Embryonic facial prominence (tissue), 1 donor: ENCODE measurements at regions not wholly inside any gene's neighbourhood (a gene's known extent, or its start where the extent isn't known, plus 50 kb on each side); places are given as distances from the start of the nearest gene placed in this dataset.
A peak's percentile ranks its signal among the peaks of the same experiment; 100 is the strongest.
"Not testable (repeated sequence)": the region's sequence is repeated elsewhere in the genome, so short reads cannot be mapped to it uniquely, and the experiment has no call there.

Experiments
- DNase-seq: peaks from one replicate; pipeline ENCODE4 v3.0.0-alpha.2; 2016; ENCODE audit errors: extremely low spot score

DNA sequence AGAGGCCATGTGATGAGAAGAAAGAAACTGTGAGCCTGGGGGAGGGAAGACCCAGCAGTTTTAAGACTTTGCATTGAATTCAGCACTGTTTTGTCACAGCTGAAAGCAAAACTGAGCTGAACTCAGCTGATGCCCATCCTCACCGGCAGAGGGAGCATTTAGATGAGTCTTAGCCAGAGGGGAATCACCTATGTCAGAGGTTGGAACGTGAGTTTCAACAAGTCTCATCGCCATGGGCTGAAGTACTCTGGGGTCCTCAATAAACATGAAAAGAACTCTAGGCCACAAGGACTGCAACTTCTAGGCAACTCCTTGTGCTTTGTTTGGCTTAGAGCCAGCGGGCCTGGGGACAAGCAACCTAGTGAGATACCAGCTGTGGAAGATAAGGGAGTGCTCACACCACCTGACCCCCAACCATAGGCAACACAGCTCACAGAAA, 324.5 kb downstream of the TBL1XR1 start:
- no peak for DNase-seq

- DNase-seq: no peak
Observed at GRCh38 chr3:176870451-176870850, 326.8 kb downstream of the TBL1XR1 start.

DNA sequence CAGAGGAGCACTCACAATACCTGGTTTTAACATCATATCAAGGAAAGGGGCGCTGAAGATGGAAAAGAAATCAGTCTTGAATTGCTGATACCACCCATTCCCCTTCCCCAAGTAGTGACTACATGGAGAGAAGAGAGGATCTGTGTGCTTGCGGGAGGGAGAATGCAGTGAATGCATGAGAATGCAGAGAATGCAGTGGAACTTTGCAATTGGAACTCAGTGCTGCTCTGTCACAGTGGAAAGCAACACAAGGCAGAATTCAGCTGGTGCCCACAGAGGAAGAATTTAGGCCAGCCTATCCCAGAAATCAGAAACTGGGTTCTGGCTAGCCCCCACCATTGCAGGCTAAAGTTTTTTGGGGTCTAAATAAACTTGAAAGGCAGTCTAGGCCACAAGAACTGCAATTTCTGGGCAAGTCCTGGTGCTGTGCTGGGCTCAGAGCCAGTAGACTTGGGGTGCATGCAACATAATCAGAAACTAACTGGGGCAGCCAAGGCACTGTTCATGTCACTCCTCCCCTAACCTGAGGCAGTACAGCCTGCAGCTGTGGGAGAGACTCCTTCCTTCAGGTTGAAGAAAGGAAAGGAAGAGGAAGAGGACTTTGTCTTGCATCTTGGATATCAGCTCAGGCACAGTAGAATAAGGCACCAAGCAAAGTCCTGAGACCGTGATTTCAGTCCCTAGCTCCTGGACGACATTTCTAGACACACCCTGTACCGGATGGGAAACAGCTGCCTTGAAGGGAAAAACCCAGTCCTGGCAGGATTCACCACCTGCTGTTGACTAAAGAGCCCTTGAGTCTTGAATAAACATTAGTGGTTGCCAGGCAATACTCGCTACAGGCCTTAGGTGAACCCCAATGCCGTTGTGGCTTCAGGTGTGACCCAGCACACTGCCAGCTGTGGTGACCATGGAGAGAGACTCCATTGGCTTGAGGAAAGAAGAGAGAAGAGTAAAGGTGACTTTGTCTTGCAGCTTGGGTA, 329.3 kb downstream of the TBL1XR1 start:
- DNase-seq: no peak

- DNase-seq: no peak
Observed at GRCh38 chr3:176861137-176861536, 336.1 kb downstream of the TBL1XR1 start.

DNA sequence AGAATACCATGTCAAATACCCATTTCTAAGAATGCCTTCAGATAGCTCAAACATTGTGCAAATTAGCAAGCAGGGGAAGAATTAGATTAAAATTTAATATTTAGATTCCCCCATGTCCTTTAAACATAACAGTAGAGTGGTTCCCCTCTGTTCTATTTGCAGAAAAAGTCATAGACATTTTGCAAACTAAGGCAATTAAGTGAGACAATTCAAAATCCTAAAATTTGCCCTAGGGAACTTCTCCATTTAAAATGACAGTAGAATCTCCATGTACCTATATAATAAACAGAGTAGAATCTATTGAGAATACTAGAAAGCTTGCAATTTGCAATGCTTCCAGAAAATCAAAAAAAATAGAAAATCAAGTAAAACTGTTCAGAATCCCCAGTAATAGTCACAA, 340.6 kb downstream of the TBL1XR1 start:
- no peak for DNase-seq

DNA sequence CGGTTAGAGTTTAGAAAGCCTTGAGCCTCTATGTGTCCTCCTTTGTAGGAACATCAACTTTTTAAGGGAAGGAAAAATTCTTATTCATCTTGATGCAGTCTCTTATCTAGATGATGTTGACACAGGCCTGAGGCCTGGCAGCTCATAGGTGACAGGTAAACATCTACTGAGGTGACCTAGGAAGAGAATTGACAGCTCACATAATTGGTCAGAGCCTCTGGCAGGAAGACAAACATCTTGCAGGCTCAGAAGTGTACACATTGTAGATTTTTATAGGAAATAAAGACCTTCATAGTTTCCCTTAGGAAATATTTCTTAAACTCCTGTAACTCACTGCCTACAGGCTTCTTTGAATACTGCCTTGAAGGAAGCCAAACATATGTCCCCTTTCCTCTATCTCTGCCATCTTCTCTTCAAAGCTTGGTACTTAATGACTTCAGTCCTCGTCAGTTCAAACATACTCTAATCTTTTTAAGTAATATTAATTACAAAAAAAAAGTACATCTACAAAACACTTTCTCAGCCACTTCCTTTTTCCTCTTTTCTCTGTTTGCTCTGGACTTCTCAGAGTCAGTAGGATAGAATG, 341.3 kb downstream of the TBL1XR1 start:
- no peak for DNase-seq

DNA sequence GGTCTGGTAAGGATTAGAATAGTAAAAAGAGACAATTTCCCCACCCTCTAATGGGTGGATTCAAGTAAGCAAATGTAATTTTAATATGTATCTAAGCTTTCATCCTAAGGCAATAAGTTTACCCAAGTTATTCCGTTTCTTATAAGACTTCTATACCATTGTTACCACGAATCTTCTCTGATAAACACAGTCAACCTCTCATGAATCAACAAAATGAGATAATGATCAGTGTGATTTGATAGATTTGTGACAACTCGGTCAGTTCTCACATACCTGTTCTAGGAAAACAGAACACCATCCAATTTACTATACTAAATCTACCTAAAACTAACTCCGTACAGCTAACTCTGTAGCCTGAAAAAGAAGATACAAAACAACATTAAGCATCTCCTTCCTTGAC, 342.1 kb downstream of the TBL1XR1 start:
- DNase-seq: no peak

DNA sequence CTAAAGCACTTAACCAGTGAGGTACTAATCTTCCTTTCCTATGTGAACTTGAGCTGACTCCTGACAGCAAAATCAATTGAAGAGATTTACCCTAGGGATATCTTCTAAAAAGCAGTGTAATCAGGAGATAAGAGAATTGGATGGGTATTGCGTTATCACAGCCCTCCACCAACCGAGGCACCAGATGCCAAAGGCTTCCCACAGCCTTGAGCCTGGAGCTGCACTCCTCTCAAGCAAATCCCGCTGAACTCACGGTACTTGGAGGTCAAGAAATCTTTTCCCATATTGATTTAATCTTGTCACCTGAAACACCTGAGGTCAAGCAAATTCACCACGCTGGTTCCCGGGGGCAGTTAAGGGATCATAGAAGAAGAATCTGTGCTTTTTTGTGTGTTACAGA, 346.8 kb downstream of the TBL1XR1 start:
- DNase-seq: no peak

DNA sequence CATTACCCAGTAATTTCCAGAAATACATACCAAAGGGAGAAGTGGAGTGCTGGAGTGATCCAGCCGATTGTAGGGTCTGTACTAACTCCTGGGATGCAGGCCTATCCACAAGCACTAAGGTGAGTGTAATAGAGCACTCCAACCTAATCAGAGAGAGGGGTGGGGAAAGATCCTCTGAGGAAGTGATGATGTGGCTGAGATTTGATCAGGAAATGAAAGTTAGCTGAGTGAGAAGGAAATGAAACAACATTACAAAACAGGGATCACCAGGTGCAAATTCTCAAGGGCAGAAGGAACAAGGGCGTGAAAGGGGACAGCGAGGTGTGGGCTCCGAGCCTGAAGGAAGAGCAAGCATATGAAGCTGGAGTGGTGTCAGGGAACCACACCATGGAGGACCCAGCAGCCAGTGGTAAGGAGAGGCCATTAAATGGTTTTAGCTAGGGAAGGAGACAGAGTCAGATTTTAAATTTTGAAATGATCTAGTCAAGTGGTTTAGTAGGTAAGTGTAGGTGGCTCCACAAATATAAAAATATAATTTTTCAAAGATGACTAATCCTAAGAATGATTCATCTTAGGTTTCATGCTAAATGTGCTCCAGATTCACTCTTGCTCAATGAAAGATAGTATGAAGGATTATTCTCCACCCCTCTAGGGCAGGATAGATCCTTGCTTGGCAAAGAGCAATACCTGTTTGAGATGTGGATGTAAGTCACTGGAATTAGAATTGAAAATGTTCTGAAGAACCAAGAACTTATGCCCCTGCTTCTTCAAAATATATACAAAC, 348.7 kb downstream of the TBL1XR1 start:
- no peak for DNase-seq

- DNase-seq: no peak
Observed at GRCh38 chr3:176842914-176843313, 354.4 kb downstream of the TBL1XR1 start.

GRCh38 chr3:176840641-176841286, 356.5 kb downstream of the TBL1XR1 start:
- no peak for DNase-seq

GRCh38 chr3:176839901-176840300, 357.4 kb downstream of the TBL1XR1 start:
- no peak for DNase-seq

- no peak for DNase-seq
Observed at GRCh38 chr3:176839466-176839865, 357.8 kb downstream of the TBL1XR1 start.

DNA sequence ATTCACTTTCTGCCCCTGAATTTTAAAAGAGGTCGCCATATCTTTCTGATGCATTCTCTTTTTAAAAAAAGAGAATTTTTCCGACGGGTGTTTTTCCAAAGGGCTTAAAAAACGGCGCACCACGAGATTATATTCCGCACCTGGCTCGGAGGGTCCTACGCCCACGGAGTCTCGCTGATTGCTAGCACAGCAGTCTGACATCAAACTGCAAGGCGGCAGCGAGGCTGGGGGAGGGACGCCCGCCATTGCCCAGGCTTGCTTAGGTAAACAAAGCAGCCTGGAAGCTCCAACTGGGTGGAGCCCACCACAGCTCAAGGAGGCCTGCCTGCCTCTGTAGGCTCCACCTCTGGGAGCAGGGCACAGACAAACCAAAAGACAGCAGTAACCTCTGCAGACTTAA, 370.0 kb downstream of the TBL1XR1 start:
- DNase-seq: not testable (repeated sequence)

GRCh38 chr3:176824811-176825210, 372.5 kb downstream of the TBL1XR1 start:
- no peak for DNase-seq

GRCh38 chr3:176820764-176821163, 376.5 kb downstream of the TBL1XR1 start:
- no peak for DNase-seq

- DNase-seq: no peak
Observed at GRCh38 chr3:176816937-176817336, 380.3 kb downstream of the TBL1XR1 start.

DNA sequence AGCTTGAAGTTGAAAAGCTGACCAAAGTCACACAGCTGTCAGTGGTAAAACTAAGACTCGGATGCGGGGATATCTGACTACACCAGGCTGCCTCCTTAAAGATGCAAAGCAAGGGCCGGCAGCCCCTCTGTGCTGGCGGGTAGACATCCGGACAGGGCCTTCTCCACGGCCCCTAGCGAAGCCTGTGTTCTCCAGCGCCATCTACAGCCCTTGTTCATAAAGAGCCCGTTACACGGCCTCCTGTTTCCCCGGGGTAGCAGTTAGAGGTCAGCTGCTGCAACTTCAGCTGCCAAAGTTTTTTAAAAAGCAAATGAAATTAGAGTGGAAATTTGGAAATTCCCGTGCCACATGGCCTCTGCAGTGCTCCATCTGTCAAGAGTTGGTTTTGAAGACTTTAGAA, 383.0 kb downstream of the TBL1XR1 start:
- DNase-seq: peak; percentile 13

- DNase-seq: no peak
Observed at GRCh38 chr3:176807938-176808337, 389.3 kb downstream of the TBL1XR1 start.

- DNase-seq: no peak
Observed at GRCh38 chr3:176799675-176800074, 397.6 kb downstream of the TBL1XR1 start.

- DNase-seq: no peak
Observed at GRCh38 chr3:176798680-176799079, 398.6 kb downstream of the TBL1XR1 start.

DNA sequence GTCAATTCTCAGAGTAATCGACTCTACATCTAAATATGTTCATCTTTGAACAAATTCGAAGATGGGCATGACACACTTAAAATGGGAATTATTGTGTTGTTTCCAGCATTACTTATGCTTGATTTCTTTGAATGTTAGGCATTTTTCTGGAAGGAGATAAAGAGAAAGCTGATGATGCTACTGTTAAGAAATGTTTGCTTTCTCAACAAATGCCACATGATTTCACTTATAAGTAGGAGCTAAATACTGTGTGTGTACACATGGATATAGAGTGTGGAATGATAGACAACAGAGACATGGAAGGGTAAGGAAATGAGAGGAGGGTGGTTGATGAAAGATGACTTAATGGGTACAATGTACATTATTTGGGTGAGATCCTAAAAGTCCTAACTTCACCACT, 400.9 kb downstream of the TBL1XR1 start:
- DNase-seq: no peak
